K562 (cell line): ENCODE measurements at regions not wholly inside any gene's neighbourhood (a gene's known extent, or its start where the extent isn't known, plus 50 kb on each side); places are given as distances from the start of the nearest gene placed in this dataset.

Experiments used
- AFF1 ChIP-seq, 2 experiments: fragments of 450-650 bp; IDR thresholded peaks; 2 replicates each; pipeline ENCODE4 v1.6.1; 2018; ENCODE audit warnings: mild to moderate bottlenecking in 2 of 2, low read depth in 1 of 2; ENCODE audit not compliant: partially characterized antibody in 2 of 2
- BHLHE40 ChIP-seq: IDR thresholded peaks from 2 replicates; pipeline ENCODE4 v1.6.1; 2011; ENCODE audit warnings: low read length, improper control_type of control experiment
- GABPA ChIP-seq: fragments of 200-800 bp; sonication (Bioruptor generic); conservative IDR thresholded peaks from 2 replicates; pipeline ENCODE4 v1.6.1; 2016; ENCODE audit warnings: low read depth, missing genetic modification characterization, missing compliant biosample characterization
- HNRNPLL ChIP-seq: fragments of 200-400 bp; formaldehyde crosslinking; IDR thresholded peaks from 2 replicates; pipeline ENCODE4 v1.6.1; 2017; ENCODE audit warnings: low read length, low read depth, mild to moderate bottlenecking; ENCODE audit not compliant: poor library complexity, severe bottlenecking
- MLX ChIP-seq, 2 experiments: fragments of 450-650 bp in 1 of 2; sonication (generic) in 1 of 2; formaldehyde crosslinking; conservative IDR thresholded peaks; 2 replicates each; pipeline versions ENCODE4 v1.4.0 to v1.8.1; 2020 to 2022; ENCODE audit warnings: mild to moderate bottlenecking in 1 of 2, missing genetic modification reagents in 1 of 2
- NR2C1 ChIP-seq, 2 experiments: fragments of 450-650 bp; IDR thresholded peaks; 2 replicates each; pipeline ENCODE4 v1.6.1; 2017; ENCODE audit warnings: mild to moderate bottlenecking in 2 of 2, antibody characterized with exemption in 1 of 2, inconsistent platforms in 1 of 2, missing compliant biosample characterization in 1 of 2, missing genetic modification characterization in 1 of 2
- POLR2A ChIP-seq: fragments of 450-650 bp; conservative IDR thresholded peaks from 2 replicates; pipeline ENCODE4 v1.6.1; 2016
- PYGO2 ChIP-seq: fragments of 450-650 bp; IDR thresholded peaks from 2 replicates; pipeline ENCODE4 v1.6.1; 2016; ENCODE audit warnings: mild to moderate bottlenecking, missing genetic modification characterization, moderate library complexity, missing compliant biosample characterization
- SMARCA4 ChIP-seq: fragments of 450-650 bp; IDR thresholded peaks from 2 replicates; pipeline ENCODE4 v1.6.1; 2016
- VEZF1 ChIP-seq: fragments of 200-800 bp; sonication (Bioruptor generic); IDR thresholded peaks from 2 replicates; pipeline ENCODE4 v1.6.1; 2017; ENCODE audit warnings: missing genetic modification characterization, missing compliant biosample characterization
- ZNF134 ChIP-seq: fragments of 250-450 bp; sonication (Bioruptor Pico); conservative IDR thresholded peaks from 2 replicates; pipeline ENCODE4 v1.4.0; 2020
- ZNF354B ChIP-seq: fragments of 250-450 bp; sonication (Bioruptor Pico); IDR thresholded peaks from 2 replicates; pipeline ENCODE4 v1.4.0; 2020
- ZNF511 ChIP-seq: sonication (generic); formaldehyde crosslinking; IDR thresholded peaks from 2 replicates; pipeline ENCODE4 v1.8.0; 2022; ENCODE audit warnings: mild to moderate bottlenecking, missing genetic modification reagents
- ZNF57 ChIP-seq: fragments of 450-650 bp; formaldehyde crosslinking; IDR thresholded peaks from 2 replicates; pipeline ENCODE4 v1.4.0; 2020; ENCODE audit warnings: mild to moderate bottlenecking, moderate library complexity
- ZNF785 ChIP-seq: fragments of 250-450 bp; sonication (Bioruptor Pico); IDR thresholded peaks from 2 replicates; pipeline ENCODE4 v1.4.0; 2020; ENCODE audit warnings: mild to moderate bottlenecking
- TF ChIP-seq, protein P1 (sequence below): fragments of 250-450 bp; sonication (Bioruptor Pico); IDR thresholded peaks from 2 replicates; pipeline ENCODE4 v1.8.0; 2022; ENCODE audit warnings: moderate library complexity, mild to moderate bottlenecking, inconsistent platforms
- TF ChIP-seq, protein P2 (sequence below), 2 experiments: fragments of 200-800 bp in 1 of 2; sonication (Bioruptor generic) in 1 of 2; sonication (generic) in 1 of 2; formaldehyde crosslinking in 1 of 2; IDR thresholded peaks in 1 of 2; conservative IDR thresholded peaks in 1 of 2; 2 replicates each; pipeline versions ENCODE4 v1.5.0 to v1.6.1; 2016 to 2020; ENCODE audit warnings: missing compliant biosample characterization in 1 of 2, missing genetic modification characterization in 1 of 2, missing genetic modification reagents in 1 of 2

- TF ChIP-seq, protein P1, sequence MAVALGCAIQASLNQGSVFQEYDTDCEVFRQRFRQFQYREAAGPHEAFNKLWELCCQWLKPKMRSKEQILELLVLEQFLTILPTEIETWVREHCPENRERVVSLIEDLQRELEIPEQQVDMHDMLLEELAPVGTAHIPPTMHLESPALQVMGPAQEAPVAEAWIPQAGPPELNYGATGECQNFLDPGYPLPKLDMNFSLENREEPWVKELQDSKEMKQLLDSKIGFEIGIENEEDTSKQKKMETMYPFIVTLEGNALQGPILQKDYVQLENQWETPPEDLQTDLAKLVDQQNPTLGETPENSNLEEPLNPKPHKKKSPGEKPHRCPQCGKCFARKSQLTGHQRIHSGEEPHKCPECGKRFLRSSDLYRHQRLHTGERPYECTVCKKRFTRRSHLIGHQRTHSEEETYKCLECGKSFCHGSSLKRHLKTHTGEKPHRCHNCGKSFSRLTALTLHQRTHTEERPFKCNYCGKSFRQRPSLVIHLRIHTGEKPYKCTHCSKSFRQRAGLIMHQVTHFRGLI (CRISPR knock-in tag), result no peak
- TF ChIP-seq, protein P2, sequence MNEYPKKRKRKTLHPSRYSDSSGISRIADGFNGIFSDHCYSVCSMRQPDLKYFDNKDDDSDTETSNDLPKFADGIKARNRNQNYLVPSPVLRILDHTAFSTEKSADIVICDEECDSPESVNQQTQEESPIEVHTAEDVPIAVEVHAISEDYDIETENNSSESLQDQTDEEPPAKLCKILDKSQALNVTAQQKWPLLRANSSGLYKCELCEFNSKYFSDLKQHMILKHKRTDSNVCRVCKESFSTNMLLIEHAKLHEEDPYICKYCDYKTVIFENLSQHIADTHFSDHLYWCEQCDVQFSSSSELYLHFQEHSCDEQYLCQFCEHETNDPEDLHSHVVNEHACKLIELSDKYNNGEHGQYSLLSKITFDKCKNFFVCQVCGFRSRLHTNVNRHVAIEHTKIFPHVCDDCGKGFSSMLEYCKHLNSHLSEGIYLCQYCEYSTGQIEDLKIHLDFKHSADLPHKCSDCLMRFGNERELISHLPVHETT (CRISPR knock-in tag; conservative IDR thresholded peaks at IDR 0.05 in 1 of 2, IDR thresholded peaks at IDR 0.05 in 1 of 2), result peak in 1 of 2 experiments; percentile 65; a peak in 1 of 4 replicates
- TF ChIP-seq GABPA (tag) (peak; percentile 87), ZNF785 (CRISPR knock-in tag) (no peak), PYGO2 (tag) (no peak), AFF1 (IDR thresholded peaks at IDR 0.05; ENCODE audit: low read depth in 1 of 2, partially characterized antibody in 2 of 2) (peak; percentile 35 to 44), ZNF354B (no peak), VEZF1 (CRISPR knock-in tag) (peak; percentile 19; the same call in 1 of the 2 replicates), SMARCA4 (peak; percentile 60; the same call in 1 of the 2 replicates), MLX (CRISPR knock-in tag; conservative IDR thresholded peaks at IDR 0.05) (no peak), ZNF57 (no peak), HNRNPLL (no peak), ZNF134 (CRISPR knock-in tag) (no peak; the same call in 1 of the 2 replicates), POLR2A (no peak), ZNF511 (CRISPR knock-in tag) (peak; percentile 55; the same call in 1 of the 2 replicates), NR2C1 (IDR thresholded peaks at IDR 0.05) (no peak), NR2C1 (tag; IDR thresholded peaks at IDR 0.05) (peak; percentile 47; the same call in 1 of the 2 replicates), BHLHE40 (peak; percentile 54; the same call in 1 of the 2 replicates)
Observed at GRCh38 chr7:106425017-106425719, 140.4 kb upstream of the NAMPT start (continued).
